HG03460 (cell line): ENCODE measurements at regions not wholly inside any gene's neighbourhood (a gene's known extent, or its start where the extent isn't known, plus 50 kb on each side); places are given as distances from the start of the nearest gene placed in this dataset.

Source experiments
- ATAC-seq: cut with Tn5 transposase; IDR thresholded peaks from one replicate; pipeline ENCODE4 v1.9.1; 2021; ENCODE audit not compliant: unreplicated experiment

GRCh38 chr18:10370716-10371115, 83.7 kb upstream of the APCDD1 start:
- no peak for ATAC-seq

- no peak for ATAC-seq
These were observed 83.3 kb upstream of the APCDD1 start for GRCh38 chr18:10371165-10371564.

- ATAC-seq: no peak
These were observed 80.2 kb upstream of the APCDD1 start for GRCh38 chr18:10374195-10374594.

DNA sequence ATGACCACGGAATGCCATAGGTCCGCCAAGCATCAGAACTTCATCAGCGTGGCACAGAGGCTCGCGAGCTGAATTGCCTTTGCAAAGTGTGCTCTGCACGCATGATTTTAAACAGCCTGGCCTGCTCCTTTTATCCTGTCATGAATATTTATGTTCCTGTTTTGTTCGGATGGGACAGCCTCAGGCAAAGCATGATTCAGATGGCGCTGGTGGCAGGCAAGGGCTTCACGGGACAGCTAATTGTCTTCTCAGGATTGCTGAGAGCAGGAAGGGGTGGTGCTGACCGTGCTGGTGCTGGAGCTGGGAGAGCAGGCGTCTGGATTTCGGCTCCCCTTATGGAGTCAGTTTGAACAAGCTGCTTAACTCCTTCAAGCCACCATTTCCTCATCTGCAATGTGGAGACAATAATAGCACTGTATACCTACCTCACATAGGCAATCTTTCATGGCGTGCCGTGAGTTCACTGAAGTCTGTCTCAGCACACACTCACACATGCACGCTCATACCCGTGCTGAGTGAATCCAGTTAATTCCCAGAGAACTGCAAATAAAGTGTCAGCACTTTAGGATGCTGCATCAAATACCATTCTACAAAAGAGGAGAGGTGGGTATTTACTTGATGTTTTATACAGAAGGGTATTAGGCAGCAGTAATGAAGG, 79.7 kb upstream of the APCDD1 start:
- ATAC-seq: no peak

DNA sequence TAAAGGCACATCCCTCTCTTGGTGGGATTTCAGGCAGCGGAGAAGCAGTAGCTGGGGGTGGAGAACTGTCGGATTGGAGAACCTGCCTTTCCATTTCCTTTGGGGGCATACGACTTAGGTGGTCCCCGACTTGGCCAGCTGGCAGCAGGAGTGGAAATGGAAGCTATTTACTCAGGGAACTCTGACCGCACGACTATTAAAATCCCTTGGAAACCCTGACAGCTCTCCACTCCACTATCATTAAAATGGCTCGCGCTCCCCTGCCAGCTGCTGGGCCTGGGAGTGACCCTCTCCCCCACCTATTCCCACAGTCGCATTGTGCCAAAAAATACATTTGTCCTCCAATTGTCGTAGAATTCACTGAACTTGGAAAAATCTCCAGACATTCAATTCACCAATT, 77.7 kb upstream of the APCDD1 start:
- ATAC-seq: no peak

DNA sequence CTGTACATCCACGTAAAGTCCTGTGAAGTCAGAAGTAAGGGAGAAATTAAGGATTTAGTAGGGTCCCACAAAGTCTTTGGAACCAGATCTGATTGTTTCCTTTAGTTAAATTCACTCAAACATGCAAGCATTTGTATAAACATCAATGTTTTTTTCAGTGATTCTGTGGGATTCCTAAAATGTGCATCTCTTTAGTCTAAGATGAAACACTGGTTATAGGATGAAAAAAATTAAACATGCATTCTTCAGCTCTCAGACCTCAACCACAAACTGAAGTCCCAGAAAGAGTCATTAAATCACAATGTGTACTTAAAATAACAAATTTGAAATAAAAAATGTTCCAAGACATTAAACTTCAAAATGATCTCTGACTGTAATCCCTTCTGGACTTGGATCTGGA, 76.5 kb upstream of the APCDD1 start:
- ATAC-seq: no peak

- no peak for ATAC-seq
These were observed 75.6 kb upstream of the APCDD1 start for GRCh38 chr18:10378688-10379420.

DNA sequence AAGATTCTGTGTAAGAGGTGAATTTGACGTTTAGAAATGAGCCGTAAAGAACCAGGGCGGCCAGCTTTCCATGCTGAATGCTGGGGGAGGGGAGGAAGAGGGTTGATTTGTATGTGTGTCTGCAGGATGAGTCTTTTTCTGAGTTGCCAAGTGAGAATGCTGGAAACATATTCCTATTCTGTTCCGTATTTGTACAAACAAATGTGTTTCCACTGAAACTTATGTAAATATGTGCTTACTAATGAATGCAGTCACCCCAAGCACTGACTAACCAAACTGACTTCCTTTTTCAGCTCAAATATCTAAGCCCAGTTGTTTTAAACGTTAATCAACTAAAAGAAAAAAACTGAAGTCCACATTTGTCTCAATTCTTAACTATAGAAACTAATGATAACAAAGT, 74.9 kb upstream of the APCDD1 start:
- ATAC-seq: no peak

- ATAC-seq: no peak
These were observed 72.9 kb upstream of the APCDD1 start for GRCh38 chr18:10381516-10381915.

- ATAC-seq: no peak
These were observed 72.5 kb upstream of the APCDD1 start for GRCh38 chr18:10381951-10382350.

DNA sequence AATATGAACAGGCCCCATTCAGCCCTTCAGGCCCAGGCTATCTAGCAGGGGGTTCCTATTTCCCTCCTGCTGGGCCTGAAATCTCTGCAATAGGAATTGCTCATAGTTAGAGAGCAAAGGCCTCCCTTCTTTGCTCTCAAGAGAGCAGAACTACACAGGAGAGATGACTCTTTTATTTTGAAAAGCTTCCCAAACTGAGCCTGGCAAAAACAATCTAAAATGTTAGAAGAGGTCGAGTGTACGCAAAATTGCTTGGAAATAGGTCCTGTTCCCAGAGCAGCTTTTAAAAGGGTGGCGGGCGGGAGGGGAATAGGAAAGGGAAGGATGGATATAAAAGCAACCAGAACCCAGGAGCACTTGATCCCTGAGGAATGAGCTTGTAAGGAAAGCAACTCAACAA, 68.4 kb upstream of the APCDD1 start:
- ATAC-seq: no peak

GRCh38 chr18:10386956-10387355, 67.5 kb upstream of the APCDD1 start:
- no peak for ATAC-seq

GRCh38 chr18:10387399-10387798, 67.0 kb upstream of the APCDD1 start:
- ATAC-seq: no peak

GRCh38 chr18:10388373-10388772, 66.1 kb upstream of the APCDD1 start:
- no peak for ATAC-seq

DNA sequence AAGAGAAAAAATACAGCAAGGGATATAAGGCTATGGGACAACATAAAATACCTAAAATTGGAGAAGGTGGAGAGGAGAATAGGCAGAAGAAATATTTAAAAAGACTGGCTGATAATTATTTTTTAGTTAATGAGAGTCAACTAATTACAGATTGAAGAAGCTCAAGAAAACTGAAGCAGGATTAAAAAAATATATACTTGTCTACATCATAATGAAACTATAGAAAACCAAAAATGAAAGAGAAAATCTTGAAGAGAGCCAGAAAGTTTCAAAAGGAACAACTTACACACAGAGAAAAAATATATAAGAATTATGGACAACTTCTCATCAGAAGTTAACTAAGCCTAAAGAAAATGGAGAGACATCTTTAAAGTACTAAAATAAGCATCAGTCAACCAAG, 62.9 kb upstream of the APCDD1 start:
- ATAC-seq: peak; percentile 69

- ATAC-seq: no peak
These were observed 57.4 kb upstream of the APCDD1 start for GRCh38 chr18:10397004-10397403.

DNA sequence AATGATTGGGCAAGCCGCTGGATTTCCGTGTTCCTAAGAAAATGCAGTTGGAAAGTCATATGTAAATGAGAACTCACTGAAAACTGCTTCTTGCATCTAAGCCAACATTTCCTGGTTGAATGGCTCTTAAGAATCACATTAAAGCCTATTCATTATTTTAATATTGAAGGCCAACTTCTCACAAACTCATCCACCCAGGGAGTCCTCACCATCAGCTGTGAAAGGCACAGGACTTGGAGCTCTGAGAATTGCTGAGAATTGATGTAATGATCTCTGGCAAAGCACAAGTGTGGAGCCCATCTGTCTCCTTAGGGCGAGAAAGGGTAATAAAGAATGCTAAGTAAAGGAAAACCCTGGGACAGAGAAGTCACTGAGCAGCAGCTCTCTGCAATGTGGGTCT, 55.9 kb upstream of the APCDD1 start:
- no peak for ATAC-seq

GRCh38 chr18:10399465-10399864, 55.0 kb upstream of the APCDD1 start:
- no peak for ATAC-seq

GRCh38 chr18:10400534-10401307, 53.7 kb upstream of the APCDD1 start:
- no peak for ATAC-seq

- no peak for ATAC-seq
These were observed 52.9 kb upstream of the APCDD1 start for GRCh38 chr18:10401521-10401920.

- no peak for ATAC-seq
These were observed 52.5 kb upstream of the APCDD1 start for GRCh38 chr18:10401930-10402329.
